ENCODE measurements at regions not wholly inside any gene's neighbourhood (a gene's known extent, or its start where the extent isn't known, plus 50 kb on each side); places are given as distances from the start of the nearest gene placed in this dataset.

GRCh38 chr2:129730979-129731378 is 248.5 kb upstream of the RAB6C start:
- no peak for DNase-seq

- DNase-seq: no peak
These were observed 247.4 kb upstream of the RAB6C start for GRCh38 chr2:129731907-129732629.

- DNase-seq: no peak
These were observed 246.8 kb upstream of the RAB6C start for GRCh38 chr2:129732630-129733026.

- no peak for DNase-seq
These were observed 246.4 kb upstream of the RAB6C start for GRCh38 chr2:129733041-129733440.

GRCh38 chr2:129733579-129733978 is 245.9 kb upstream of the RAB6C start:
- no peak for DNase-seq

GRCh38 chr2:129734343-129735034 is 245.0 kb upstream of the RAB6C start:
- DNase-seq: no peak

- DNase-seq: no peak
These were observed 243.9 kb upstream of the RAB6C start for GRCh38 chr2:129735576-129735975.

- no peak for DNase-seq
These were observed 241.6 kb upstream of the RAB6C start for GRCh38 chr2:129737660-129738527.

- no peak for DNase-seq
These were observed 240.7 kb upstream of the RAB6C start for GRCh38 chr2:129738799-129739198.

- no peak for DNase-seq
These were observed 239.0 kb upstream of the RAB6C start for GRCh38 chr2:129740504-129740903.

GRCh38 chr2:129741165-129741564 is 238.3 kb upstream of the RAB6C start:
- DNase-seq: no peak

- no peak for DNase-seq
These were observed 237.8 kb upstream of the RAB6C start for GRCh38 chr2:129741623-129742022.

- DNase-seq: no peak
These were observed 236.9 kb upstream of the RAB6C start for GRCh38 chr2:129742415-129743180.

GRCh38 chr2:129744141-129744540 is 235.3 kb upstream of the RAB6C start:
- no peak for DNase-seq

GRCh38 chr2:129744649-129745048 is 234.8 kb upstream of the RAB6C start:
- DNase-seq: no peak

GRCh38 chr2:129747500-129748125 is 231.9 kb upstream of the RAB6C start:
- DNase-seq: no peak

- no peak for DNase-seq
These were observed 231.2 kb upstream of the RAB6C start for GRCh38 chr2:129748250-129748649.

GRCh38 chr2:129748653-129749052 is 230.8 kb upstream of the RAB6C start:
- no peak for DNase-seq

GRCh38 chr2:129751409-129751808 is 228.1 kb upstream of the RAB6C start:
- no peak for DNase-seq

GRCh38 chr2:129752176-129752575 is 227.3 kb upstream of the RAB6C start:
- no peak for DNase-seq

- no peak for DNase-seq
These were observed 226.8 kb upstream of the RAB6C start for GRCh38 chr2:129752686-129753085.

GRCh38 chr2:129753261-129753660 is 226.2 kb upstream of the RAB6C start:
- no peak for DNase-seq

All from cerebellar nuclear complex (tissue), 1 donor.